ENCODE measurements at regions not wholly inside any gene's neighbourhood (a gene's known extent, or its start where the extent isn't known, plus 50 kb on each side); places are given as distances from the start of the nearest gene placed in this dataset.
A peak's percentile ranks its signal among the peaks of the same experiment; 100 is the strongest.

DNA sequence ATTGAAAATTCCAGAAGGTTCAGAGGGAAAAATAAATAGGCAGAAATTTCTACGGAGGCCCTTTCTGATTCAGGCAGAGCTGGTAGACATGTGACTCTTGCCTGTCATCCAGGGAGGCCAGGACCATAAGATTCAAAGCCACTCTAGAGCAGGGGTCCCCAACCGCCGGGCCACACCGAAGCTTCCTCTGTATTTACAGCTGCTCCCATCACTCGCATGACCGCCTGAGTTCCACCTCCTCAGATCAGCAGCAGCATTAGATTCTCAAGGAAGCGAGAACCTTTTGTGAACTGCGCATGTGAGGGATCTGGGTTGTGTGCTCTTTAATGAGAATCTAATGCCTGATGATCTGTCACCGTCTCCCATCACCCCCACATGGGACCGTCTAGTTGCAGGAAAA lies 72.2 kb downstream of the RWDD4 start:
- Histone ChIP-seq H2AFZ (no peak overlapping the region), H3K9me3 (ENCODE audit: control insufficient read depth, low read length) (no peaks in the 10 kb centered on the region), H3K79me2 (no peaks in the 10 kb centered on the region), H3K4me3 (ENCODE audit: low read depth, low read length) (no peak overlapping the region), H3K4me1 (no peaks in the 10 kb centered on the region), H3K36me3 (ENCODE audit: control insufficient read depth, insufficient read depth, low read length) (no peaks in the 10 kb centered on the region), H3K4me2 (ENCODE audit: low read length) (no peak overlapping the region), H3K27ac (no peak overlapping the region), H3K27me3 (ENCODE audit: control insufficient read depth, insufficient read depth, low read length) (no peaks in the 10 kb centered on the region), H3K9ac (no peak overlapping the region)
- no peak for TF ChIP-seq CTCF (IDR thresholded peaks at IDR 0.05)

DNA sequence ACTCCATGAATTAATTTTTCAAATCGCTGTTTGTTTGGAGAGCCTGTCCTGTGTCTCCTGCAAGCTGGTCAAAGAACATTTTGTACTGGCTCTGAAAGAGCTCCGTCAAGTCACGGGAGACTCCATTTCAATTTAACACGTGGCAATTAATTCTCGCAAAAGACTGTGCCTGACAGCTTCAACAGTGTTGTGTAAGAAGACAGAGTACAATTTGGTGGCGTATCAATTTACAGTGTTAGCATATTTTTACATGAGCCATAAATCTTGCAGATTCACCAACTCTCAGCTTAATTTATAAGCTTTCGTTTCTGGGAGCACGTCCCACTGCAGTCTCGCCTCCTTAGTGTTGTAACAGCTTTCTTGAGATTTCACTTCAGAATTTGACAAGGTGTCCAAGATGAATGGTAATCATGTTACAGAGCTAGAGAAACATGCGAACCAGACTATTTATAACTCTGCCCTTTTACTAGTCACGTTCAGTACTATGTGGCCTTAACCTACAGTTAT lies 70.8 kb downstream of the RWDD4 start:
- no peak overlapping the region for H3K9ac ChIP-seq
- no peaks in the 10 kb centered on the region for H3K9me3 ChIP-seq (ENCODE audit: control insufficient read depth, low read length)
- H3K27me3 ChIP-seq (ENCODE audit: control insufficient read depth, insufficient read depth, low read length), result no peaks in the 10 kb centered on the region
- no peaks in the 10 kb centered on the region for H3K79me2 ChIP-seq
- H3K4me2 ChIP-seq (ENCODE audit: low read length), result peak overlapping the region; percentile 21
- no peak overlapping the region for H3K27ac ChIP-seq
- no peaks in the 10 kb centered on the region for H3K36me3 ChIP-seq (ENCODE audit: control insufficient read depth, insufficient read depth, low read length)
- TF ChIP-seq CTCF (IDR thresholded peaks at IDR 0.05), result no peak
- H3K4me1 ChIP-seq, result no peaks in the 10 kb centered on the region
- no peak overlapping the region for H2AFZ ChIP-seq
- H3K4me3 ChIP-seq (ENCODE audit: low read depth, low read length), result no peak overlapping the region

DNA sequence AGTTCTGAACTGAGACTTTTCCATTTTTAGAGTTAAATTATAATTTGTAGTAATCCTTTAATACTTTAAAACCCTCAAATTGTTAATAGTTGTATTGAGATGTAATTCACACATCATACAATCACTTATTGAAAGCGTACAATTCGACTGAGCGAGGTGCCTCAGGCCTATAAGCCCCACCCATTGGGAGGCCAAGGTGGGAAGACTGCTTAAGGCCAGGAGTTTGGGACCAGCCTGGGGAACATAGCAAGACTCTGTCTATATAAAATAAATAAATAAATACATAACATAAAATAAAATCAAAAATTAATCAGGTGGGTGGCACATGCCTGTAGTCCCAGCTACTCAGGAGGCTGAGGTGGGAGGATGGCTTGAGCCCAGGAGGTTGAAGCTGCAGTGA lies 70.3 kb downstream of the RWDD4 start:
- Histone ChIP-seq H3K4me3 (ENCODE audit: low read depth, low read length) (no peak overlapping the region), H3K36me3 (ENCODE audit: control insufficient read depth, insufficient read depth, low read length) (no peaks in the 10 kb centered on the region), H3K27ac (no peak overlapping the region), H3K4me1 (no peaks in the 10 kb centered on the region), H3K27me3 (ENCODE audit: control insufficient read depth, insufficient read depth, low read length) (no peaks in the 10 kb centered on the region), H3K9me3 (ENCODE audit: control insufficient read depth, low read length) (no peaks in the 10 kb centered on the region), H3K4me2 (ENCODE audit: low read length) (no peak overlapping the region), H3K79me2 (no peaks in the 10 kb centered on the region), H2AFZ (no peak overlapping the region), H3K9ac (no peak overlapping the region)
- TF ChIP-seq CTCF (IDR thresholded peaks at IDR 0.05), result no peak

DNA sequence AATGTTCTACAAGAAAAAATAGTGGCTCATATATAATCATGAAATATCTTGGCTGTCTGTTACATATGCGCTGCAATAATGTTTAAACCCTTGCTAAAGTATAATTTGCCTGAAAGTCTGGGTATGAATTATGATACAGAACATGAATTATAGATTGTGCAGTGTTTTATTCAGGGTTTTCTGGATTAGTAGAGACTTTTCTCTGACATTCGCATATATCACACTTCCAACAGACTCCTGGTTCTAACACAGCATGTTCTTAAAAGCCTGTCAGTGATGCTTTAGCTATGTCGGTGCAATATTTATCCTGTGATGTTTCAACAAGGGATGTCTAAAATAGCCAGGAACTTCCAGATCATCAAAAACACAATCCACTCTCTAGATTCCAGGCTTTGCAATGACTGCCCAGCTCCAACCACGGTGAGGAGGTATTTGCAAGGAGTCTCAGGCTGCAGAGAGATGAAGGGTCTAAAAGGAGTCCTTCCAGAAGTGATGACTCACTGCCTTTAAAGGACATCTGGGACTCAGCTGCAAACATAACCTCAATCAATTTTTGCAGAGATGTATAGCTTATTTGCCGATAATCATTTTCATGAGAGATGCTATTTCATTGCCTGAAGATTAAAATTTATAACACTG lies 69.4 kb downstream of the RWDD4 start:
- Histone ChIP-seq H3K4me3 (ENCODE audit: low read depth, low read length) (no peak overlapping the region), H3K36me3 (ENCODE audit: control insufficient read depth, insufficient read depth, low read length) (no peaks in the 10 kb centered on the region), H3K27me3 (ENCODE audit: control insufficient read depth, insufficient read depth, low read length) (no peaks in the 10 kb centered on the region), H3K9me3 (ENCODE audit: control insufficient read depth, low read length) (no peaks in the 10 kb centered on the region), H3K4me1 (no peaks in the 10 kb centered on the region), H3K4me2 (ENCODE audit: low read length) (no peak overlapping the region), H3K27ac (no peak overlapping the region), H2AFZ (no peak overlapping the region), H3K79me2 (no peaks in the 10 kb centered on the region), H3K9ac (no peak overlapping the region)
- no peak for TF ChIP-seq CTCF (IDR thresholded peaks at IDR 0.05)

Data from parathyroid adenoma (tissue), 2 donors.